ENCODE measurements at regions not wholly inside any gene's neighbourhood (a gene's known extent, or its start where the extent isn't known, plus 50 kb on each side); places are given as distances from the start of the nearest gene placed in this dataset.

DNA sequence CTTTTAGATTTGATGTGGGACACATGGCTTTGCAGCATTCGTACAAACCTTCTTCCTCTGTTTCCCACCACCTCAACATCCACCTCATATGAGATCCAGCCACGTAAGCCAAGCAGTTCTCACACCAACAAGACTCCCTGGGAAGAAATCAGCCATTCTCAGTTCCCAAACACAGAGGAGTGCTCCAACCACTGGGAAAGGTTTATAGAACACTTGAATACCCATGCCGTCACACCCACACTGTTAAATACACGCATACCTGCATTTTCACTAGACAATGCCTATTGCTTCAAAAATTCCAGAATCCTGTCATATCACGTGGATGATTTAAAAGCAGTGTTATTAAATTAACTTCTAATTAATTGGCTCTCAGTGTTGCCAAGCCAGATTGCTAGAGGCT, 347.3 kb downstream of the ENC1 start:
- TF ChIP-seq, protein P1, sequence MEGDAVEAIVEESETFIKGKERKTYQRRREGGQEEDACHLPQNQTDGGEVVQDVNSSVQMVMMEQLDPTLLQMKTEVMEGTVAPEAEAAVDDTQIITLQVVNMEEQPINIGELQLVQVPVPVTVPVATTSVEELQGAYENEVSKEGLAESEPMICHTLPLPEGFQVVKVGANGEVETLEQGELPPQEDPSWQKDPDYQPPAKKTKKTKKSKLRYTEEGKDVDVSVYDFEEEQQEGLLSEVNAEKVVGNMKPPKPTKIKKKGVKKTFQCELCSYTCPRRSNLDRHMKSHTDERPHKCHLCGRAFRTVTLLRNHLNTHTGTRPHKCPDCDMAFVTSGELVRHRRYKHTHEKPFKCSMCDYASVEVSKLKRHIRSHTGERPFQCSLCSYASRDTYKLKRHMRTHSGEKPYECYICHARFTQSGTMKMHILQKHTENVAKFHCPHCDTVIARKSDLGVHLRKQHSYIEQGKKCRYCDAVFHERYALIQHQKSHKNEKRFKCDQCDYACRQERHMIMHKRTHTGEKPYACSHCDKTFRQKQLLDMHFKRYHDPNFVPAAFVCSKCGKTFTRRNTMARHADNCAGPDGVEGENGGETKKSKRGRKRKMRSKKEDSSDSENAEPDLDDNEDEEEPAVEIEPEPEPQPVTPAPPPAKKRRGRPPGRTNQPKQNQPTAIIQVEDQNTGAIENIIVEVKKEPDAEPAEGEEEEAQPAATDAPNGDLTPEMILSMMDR (conservative IDR thresholded peaks at IDR 0.05; ENCODE audit: low read depth in 2 of 2) = no peak
- no peak for TF ChIP-seq POLR2AphosphoS5 (IDR thresholded peaks at IDR 0.05; ENCODE audit: low read depth)
- TF ChIP-seq JUNB (IDR thresholded peaks at IDR 0.05; ENCODE audit: unreplicated experiment) = no peak
- TF ChIP-seq EZH2 (IDR thresholded peaks at IDR 0.05; ENCODE audit: low read depth, unreplicated experiment) = no peak
- TF ChIP-seq, protein P2, sequence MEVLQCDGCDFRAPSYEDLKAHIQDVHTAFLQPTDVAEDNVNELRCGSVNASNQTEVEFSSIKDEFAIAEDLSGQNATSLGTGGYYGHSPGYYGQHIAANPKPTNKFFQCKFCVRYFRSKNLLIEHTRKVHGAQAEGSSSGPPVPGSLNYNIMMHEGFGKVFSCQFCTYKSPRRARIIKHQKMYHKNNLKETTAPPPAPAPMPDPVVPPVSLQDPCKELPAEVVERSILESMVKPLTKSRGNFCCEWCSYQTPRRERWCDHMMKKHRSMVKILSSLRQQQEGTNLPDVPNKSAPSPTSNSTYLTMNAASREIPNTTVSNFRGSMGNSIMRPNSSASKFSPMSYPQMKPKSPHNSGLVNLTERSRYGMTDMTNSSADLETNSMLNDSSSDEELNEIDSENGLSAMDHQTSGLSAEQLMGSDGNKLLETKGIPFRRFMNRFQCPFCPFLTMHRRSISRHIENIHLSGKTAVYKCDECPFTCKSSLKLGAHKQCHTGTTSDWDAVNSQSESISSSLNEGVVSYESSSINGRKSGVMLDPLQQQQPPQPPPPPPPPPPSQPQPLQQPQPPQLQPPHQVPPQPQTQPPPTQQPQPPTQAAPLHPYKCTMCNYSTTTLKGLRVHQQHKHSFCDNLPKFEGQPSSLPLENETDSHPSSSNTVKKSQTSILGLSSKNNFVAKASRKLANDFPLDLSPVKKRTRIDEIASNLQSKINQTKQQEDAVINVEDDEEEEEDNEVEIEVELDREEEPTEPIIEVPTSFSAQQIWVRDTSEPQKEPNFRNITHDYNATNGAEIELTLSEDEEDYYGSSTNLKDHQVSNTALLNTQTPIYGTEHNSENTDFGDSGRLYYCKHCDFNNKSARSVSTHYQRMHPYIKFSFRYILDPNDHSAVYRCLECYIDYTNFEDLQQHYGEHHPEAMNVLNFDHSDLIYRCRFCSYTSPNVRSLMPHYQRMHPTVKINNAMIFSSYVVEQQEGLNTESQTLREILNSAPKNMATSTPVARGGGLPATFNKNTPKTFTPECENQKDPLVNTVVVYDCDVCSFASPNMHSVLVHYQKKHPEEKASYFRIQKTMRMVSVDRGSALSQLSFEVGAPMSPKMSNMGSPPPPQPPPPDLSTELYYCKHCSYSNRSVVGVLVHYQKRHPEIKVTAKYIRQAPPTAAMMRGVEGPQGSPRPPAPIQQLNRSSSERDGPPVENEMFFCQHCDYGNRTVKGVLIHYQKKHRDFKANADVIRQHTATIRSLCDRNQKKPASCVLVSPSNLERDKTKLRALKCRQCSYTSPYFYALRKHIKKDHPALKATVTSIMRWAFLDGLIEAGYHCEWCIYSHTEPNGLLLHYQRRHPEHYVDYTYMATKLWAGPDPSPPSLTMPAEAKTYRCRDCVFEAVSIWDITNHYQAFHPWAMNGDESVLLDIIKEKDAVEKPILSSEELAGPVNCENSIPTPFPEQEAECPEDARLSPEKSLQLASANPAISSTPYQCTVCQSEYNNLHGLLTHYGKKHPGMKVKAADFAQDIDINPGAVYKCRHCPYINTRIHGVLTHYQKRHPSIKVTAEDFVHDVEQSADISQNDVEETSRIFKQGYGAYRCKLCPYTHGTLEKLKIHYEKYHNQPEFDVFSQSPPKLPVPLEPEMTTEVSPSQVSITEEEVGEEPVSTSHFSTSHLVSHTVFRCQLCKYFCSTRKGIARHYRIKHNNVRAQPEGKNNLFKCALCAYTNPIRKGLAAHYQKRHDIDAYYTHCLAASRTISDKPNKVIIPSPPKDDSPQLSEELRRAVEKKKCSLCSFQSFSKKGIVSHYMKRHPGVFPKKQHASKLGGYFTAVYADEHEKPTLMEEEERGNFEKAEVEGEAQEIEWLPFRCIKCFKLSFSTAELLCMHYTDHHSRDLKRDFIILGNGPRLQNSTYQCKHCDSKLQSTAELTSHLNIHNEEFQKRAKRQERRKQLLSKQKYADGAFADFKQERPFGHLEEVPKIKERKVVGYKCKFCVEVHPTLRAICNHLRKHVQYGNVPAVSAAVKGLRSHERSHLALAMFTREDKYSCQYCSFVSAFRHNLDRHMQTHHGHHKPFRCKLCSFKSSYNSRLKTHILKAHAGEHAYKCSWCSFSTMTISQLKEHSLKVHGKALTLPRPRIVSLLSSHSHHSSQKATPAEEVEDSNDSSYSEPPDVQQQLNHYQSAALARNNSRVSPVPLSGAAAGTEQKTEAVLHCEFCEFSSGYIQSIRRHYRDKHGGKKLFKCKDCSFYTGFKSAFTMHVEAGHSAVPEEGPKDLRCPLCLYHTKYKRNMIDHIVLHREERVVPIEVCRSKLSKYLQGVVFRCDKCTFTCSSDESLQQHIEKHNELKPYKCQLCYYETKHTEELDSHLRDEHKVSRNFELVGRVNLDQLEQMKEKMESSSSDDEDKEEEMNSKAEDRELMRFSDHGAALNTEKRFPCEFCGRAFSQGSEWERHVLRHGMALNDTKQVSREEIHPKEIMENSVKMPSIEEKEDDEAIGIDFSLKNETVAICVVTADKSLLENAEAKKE (CRISPR knock-in tag; IDR thresholded peaks at IDR 0.05) = no peak
- TF ChIP-seq, protein P3, sequence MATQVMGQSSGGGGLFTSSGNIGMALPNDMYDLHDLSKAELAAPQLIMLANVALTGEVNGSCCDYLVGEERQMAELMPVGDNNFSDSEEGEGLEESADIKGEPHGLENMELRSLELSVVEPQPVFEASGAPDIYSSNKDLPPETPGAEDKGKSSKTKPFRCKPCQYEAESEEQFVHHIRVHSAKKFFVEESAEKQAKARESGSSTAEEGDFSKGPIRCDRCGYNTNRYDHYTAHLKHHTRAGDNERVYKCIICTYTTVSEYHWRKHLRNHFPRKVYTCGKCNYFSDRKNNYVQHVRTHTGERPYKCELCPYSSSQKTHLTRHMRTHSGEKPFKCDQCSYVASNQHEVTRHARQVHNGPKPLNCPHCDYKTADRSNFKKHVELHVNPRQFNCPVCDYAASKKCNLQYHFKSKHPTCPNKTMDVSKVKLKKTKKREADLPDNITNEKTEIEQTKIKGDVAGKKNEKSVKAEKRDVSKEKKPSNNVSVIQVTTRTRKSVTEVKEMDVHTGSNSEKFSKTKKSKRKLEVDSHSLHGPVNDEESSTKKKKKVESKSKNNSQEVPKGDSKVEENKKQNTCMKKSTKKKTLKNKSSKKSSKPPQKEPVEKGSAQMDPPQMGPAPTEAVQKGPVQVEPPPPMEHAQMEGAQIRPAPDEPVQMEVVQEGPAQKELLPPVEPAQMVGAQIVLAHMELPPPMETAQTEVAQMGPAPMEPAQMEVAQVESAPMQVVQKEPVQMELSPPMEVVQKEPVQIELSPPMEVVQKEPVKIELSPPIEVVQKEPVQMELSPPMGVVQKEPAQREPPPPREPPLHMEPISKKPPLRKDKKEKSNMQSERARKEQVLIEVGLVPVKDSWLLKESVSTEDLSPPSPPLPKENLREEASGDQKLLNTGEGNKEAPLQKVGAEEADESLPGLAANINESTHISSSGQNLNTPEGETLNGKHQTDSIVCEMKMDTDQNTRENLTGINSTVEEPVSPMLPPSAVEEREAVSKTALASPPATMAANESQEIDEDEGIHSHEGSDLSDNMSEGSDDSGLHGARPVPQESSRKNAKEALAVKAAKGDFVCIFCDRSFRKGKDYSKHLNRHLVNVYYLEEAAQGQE (IDR thresholded peaks at IDR 0.05; ENCODE audit: unreplicated experiment) = no peak
- TF ChIP-seq CREB1 (CRISPR knock-in tag; IDR thresholded peaks at IDR 0.05; ENCODE audit: low read depth) = no peak
- no peak for TF ChIP-seq NANOG (IDR thresholded peaks at IDR 0.05; ENCODE audit: borderline replicate concordance)

All from GM23338 (cell line).